Loucy (cell line): ENCODE measurements at regions not wholly inside any gene's neighbourhood (a gene's known extent, or its start where the extent isn't known, plus 50 kb on each side); places are given as distances from the start of the nearest gene placed in this dataset.

Experiments used
- H2AFZ ChIP-seq: fragments of 200-600 bp; sonication (generic); 2 replicates; pipeline ENCODE4 v1.6.0; 2016; ENCODE audit warnings: antibody characterized with exemption, mild to moderate bottlenecking, low read length, moderate library complexity
- H3F3A ChIP-seq: fragments of 200-600 bp; 2 replicates; pipeline ENCODE4 v1.6.0; 2016; ENCODE audit warnings: antibody characterized with exemption, low read depth, mild to moderate bottlenecking
- H3K27me3 ChIP-seq: fragments of 200-600 bp; sonication (generic); 2 replicates; pipeline ENCODE4 v1.6.1; 2014; ENCODE audit warnings: low read length, mild to moderate bottlenecking; ENCODE audit not compliant: insufficient read depth, poor library complexity, severe bottlenecking
- H3K36me3 ChIP-seq: fragments of 200-600 bp; sonication (generic); 2 replicates; pipeline ENCODE4 v1.6.1; 2016; ENCODE audit warnings: low read length; ENCODE audit not compliant: insufficient read depth
- H3K4me1 ChIP-seq: fragments of 200-600 bp; sonication (generic); 2 replicates; pipeline ENCODE4 v1.5.1; 2014; ENCODE audit warnings: low read length, mild to moderate bottlenecking; ENCODE audit not compliant: insufficient read depth, poor library complexity, severe bottlenecking
- H3K4me2 ChIP-seq: fragments of 200-600 bp; sonication (generic); 2 replicates; pipeline ENCODE4 v1.6.0; 2014; ENCODE audit warnings: antibody characterized with exemption, low read length, low read depth, mild to moderate bottlenecking; ENCODE audit not compliant: poor library complexity, severe bottlenecking
- H3K4me3 ChIP-seq: fragments of 200-600 bp; sonication (generic); 2 replicates; pipeline ENCODE4 v1.5.1; 2014; ENCODE audit warnings: low read length, mild to moderate bottlenecking, mixed read lengths; ENCODE audit not compliant: poor library complexity, severe bottlenecking
- H3K79me2 ChIP-seq: fragments of 200-600 bp; sonication (generic); 2 replicates; pipeline ENCODE4 v1.6.1; 2014; ENCODE audit warnings: low read length; ENCODE audit not compliant: insufficient read depth
- H3K9ac ChIP-seq: fragments of 200-600 bp; sonication (generic); 2 replicates; pipeline ENCODE4 v1.6.0; 2014; ENCODE audit warnings: mild to moderate bottlenecking, low read depth, low read length, moderate library complexity; ENCODE audit not compliant: poor library complexity, severe bottlenecking
- H3K9me2 ChIP-seq: fragments of 200-600 bp; sonication (generic); replicated peaks from 2 replicates; pipeline ENCODE4 v1.6.1; 2016; ENCODE audit warnings: low read depth, low read length, mixed read lengths
- H3K9me3 ChIP-seq: fragments of 200-600 bp; sonication (generic); 2 replicates; pipeline ENCODE4 v1.6.1; 2014; ENCODE audit warnings: mild to moderate bottlenecking, antibody characterized with exemption, low read length, low read depth; ENCODE audit not compliant: insufficient read depth
- H4K20me1 ChIP-seq: fragments of 200-600 bp; sonication (generic); 2 replicates; pipeline ENCODE4 v1.6.0; 2014; ENCODE audit warnings: antibody characterized with exemption, low read length, mild to moderate bottlenecking; ENCODE audit not compliant: insufficient read depth, poor library complexity, severe bottlenecking
- EZH2phosphoT487 ChIP-seq: fragments of 200-600 bp; IDR thresholded peaks from 2 replicates; pipeline ENCODE4 v1.6.1; 2018; ENCODE audit warnings: antibody characterized with exemption, mild to moderate bottlenecking, moderate library complexity, borderline replicate concordance
- TF ChIP-seq, protein P1 (sequence below): fragments of 200-600 bp; sonication (generic); conservative IDR thresholded peaks from 2 replicates; pipeline ENCODE4 v1.5.1; 2014; ENCODE audit warnings: mild to moderate bottlenecking, antibody characterized with exemption, low read length

DNA sequence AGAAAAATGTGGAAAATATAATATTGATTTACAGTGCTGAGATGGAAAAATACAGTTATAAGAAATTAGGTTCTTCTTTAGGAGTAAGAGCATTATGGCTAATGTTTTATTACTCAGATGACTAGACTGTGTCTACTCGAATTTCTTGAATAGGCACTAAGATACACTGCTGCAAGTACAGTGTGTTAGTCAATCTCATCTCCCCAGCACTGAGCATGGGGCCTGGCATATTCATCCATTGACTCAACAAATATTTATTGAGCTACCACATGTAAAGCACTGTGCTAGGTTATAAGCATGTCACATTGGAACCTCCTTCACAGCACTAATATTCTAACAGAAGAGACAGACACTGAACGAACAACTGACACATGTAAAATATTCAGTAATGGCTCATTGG is 242.5 kb upstream of the GPC6 start:
- Histone ChIP-seq H4K20me1 (no peaks in the 10 kb centered on the region), H3K4me2 (no peak overlapping the region), H3K9ac (no peak overlapping the region), H3K36me3 (no peaks in the 10 kb centered on the region), H3K9me2 (no peaks in the 10 kb centered on the region), H3K4me1 (no peaks in the 10 kb centered on the region), H3K27me3 (no peaks in the 10 kb centered on the region), H3K4me3 (no peak overlapping the region), H2AFZ (no peak overlapping the region), H3K9me3 (no peaks in the 10 kb centered on the region), H3K79me2 (no peaks in the 10 kb centered on the region), H3F3A (no peaks in the 10 kb centered on the region)
- TF ChIP-seq, protein P1, sequence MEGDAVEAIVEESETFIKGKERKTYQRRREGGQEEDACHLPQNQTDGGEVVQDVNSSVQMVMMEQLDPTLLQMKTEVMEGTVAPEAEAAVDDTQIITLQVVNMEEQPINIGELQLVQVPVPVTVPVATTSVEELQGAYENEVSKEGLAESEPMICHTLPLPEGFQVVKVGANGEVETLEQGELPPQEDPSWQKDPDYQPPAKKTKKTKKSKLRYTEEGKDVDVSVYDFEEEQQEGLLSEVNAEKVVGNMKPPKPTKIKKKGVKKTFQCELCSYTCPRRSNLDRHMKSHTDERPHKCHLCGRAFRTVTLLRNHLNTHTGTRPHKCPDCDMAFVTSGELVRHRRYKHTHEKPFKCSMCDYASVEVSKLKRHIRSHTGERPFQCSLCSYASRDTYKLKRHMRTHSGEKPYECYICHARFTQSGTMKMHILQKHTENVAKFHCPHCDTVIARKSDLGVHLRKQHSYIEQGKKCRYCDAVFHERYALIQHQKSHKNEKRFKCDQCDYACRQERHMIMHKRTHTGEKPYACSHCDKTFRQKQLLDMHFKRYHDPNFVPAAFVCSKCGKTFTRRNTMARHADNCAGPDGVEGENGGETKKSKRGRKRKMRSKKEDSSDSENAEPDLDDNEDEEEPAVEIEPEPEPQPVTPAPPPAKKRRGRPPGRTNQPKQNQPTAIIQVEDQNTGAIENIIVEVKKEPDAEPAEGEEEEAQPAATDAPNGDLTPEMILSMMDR = no peak
- TF ChIP-seq EZH2phosphoT487 = no peak

DNA sequence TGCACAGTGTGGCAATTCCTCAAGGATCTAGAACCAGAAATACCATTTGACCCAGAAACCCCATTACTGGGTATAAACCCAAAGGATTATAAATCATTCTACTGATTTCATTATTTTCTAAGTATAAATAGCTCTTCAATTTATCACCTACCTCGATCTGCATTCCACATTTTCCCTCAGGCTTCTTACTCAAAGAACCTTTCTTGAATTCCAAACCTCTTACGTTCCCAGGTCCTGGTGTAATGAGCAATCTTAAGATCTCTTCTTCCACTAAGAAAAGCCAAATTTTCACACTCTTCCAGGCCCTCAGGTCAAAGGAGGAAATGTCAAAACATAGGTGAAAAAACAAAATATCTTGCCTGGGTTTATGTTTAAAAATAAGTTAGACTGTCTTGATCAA is 237.3 kb upstream of the GPC6 start:
- H4K20me1 ChIP-seq = no peaks in the 10 kb centered on the region

DNA sequence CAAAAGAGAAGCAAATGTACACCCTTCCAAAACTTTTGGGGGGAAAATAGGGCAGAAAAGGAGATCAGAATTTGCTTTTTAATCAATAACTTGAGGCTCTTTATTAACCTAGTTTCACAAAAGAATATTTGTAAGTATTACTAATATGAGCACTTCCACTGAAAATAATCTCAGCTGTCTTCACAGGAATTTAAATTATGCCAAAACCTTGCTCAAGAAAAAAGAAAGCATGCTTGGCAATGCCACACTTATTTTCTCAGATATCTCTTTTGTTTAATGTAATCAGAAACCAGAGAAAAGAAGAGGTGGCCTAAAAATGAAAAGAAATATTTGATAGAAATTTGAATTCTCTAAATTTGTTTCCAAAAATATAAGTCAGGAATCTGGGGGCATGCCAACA is 234.9 kb upstream of the GPC6 start:
- no peaks in the 10 kb centered on the region for H4K20me1 ChIP-seq
- 0 out of 2 replicates have a peak, but pooled peaks cover 4% of the 10 kb centered on the region for H3K9me3 ChIP-seq
- H3K79me2 ChIP-seq = no peaks in the 10 kb centered on the region
- no peaks in the 10 kb centered on the region for H3K4me1 ChIP-seq
- no peak overlapping the region for H3K4me2 ChIP-seq
- no peaks in the 10 kb centered on the region for H3K36me3 ChIP-seq
- H3K9me2 ChIP-seq = no peaks in the 10 kb centered on the region
- no peaks in the 10 kb centered on the region for H3K27me3 ChIP-seq
- TF ChIP-seq EZH2phosphoT487 = no peak
- H3F3A ChIP-seq = no peaks in the 10 kb centered on the region
- no peak overlapping the region for H2AFZ ChIP-seq
- H3K4me3 ChIP-seq = no peak overlapping the region
- H3K9ac ChIP-seq = no peak overlapping the region

More for the DNA sequence above, 237.3 kb upstream of the GPC6 start:
- no peak for TF ChIP-seq EZH2phosphoT487
- TF ChIP-seq, protein P1 = no peak
- Histone ChIP-seq H3K9me3 (0 out of 2 replicates have a peak, but pooled peaks cover 4% of the 10 kb centered on the region), H3K79me2 (no peaks in the 10 kb centered on the region), H3K27me3 (no peaks in the 10 kb centered on the region), H3K9me2 (no peaks in the 10 kb centered on the region), H3K36me3 (no peaks in the 10 kb centered on the region), H2AFZ (no peak overlapping the region), H3K4me3 (no peak overlapping the region), H3K4me2 (no peak overlapping the region), H3F3A (no peaks in the 10 kb centered on the region), H3K9ac (no peak overlapping the region), H3K4me1 (no peaks in the 10 kb centered on the region)

DNA sequence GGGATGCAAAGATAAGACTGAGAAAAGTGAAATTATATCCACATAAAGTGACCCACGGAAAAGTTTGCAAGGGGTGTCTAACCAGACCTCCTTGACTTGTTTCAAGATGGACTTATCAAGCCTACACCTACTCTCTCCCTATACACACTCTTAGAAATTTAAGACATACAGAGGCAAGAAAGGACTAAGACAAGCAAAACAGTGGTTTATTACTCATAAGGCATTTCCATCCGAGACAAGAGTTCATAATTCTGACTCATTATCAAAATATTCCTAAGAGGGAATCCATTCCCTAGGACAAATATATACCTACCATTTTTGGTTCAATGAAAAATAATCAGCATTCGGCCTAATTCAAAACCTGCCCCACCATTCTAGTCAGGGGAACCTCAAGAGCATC is 232.6 kb upstream of the GPC6 start:
- 0 out of 2 replicates have a peak, but pooled peaks cover 4% of the 10 kb centered on the region for H3K9me3 ChIP-seq
- no peak overlapping the region for H3K4me2 ChIP-seq
- no peaks in the 10 kb centered on the region for H3K27me3 ChIP-seq
- H3K4me3 ChIP-seq = no peak overlapping the region
- H3K4me1 ChIP-seq = no peaks in the 10 kb centered on the region
- H3K79me2 ChIP-seq = no peaks in the 10 kb centered on the region
- H3K9ac ChIP-seq = no peak overlapping the region
- H3F3A ChIP-seq = no peaks in the 10 kb centered on the region
- no peaks in the 10 kb centered on the region for H4K20me1 ChIP-seq
- no peak overlapping the region for H2AFZ ChIP-seq
- H3K36me3 ChIP-seq = no peaks in the 10 kb centered on the region
- TF ChIP-seq, protein P1 = no peak
- TF ChIP-seq EZH2phosphoT487 = no peak
- H3K9me2 ChIP-seq = no peaks in the 10 kb centered on the region
